ENCODE measurements at regions not wholly inside any gene's neighbourhood (a gene's known extent, or its start where the extent isn't known, plus 50 kb on each side); places are given as distances from the start of the nearest gene placed in this dataset.
"Not testable (repeated sequence)": the region's sequence is repeated elsewhere in the genome, so short reads cannot be mapped to it uniquely, and the experiment has no call there.

DNA sequence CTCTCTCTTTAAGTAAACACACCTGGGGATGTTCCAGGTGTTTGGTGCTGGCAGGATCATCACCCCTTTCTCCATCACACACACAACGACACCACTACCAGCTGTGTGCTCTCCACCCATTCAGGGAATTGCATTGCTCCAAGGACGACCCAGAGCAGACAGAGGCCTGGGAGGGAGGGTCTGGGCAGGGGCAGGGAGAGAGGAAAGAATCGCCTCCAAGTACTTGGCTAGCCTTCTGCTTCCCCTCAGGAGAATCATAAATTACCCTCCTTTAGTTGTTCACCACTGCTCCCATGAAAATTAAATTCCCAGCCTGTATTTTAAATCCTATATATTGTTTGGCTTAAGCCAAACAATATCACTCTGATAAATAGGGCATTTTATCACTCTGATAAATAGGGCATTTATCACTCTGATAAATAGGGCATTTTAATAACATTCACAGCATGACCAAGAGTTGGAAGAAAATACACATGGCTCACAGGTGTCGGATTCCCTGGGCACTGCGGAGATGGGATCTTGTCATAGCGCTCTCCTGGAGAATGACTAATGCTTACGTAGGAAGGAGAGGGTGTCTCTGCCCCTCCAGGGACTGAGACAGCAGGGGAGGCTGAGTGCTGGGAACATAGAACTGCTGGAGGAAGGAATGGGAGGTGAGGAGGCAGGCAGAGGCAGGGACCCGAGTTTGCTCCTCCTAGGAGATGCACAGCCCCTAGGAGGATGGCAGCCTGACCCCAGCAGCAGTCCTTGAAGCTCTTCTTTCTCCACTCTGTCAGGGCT lies 673.6 kb downstream of the HS3ST4 start:
- H3K36me3 Mint-ChIP-seq, result no peaks in the 10 kb centered on the region
- CTCF ChIA-PET, result no interaction called here
- no peak overlapping the region for H3K4me3 Mint-ChIP-seq
- H3K4me1 Mint-ChIP-seq (ENCODE audit: low read depth), result no peaks in the 10 kb centered on the region
- no peak overlapping the region for H3K27ac Mint-ChIP-seq
- intact Hi-C loops (cut with micrococcal nuclease), result no loop called here
- DNase-seq, result no peak
- POLR2A ChIA-PET, result no interaction called here
- H3K27me3 Mint-ChIP-seq, result peaks cover 13% of the 10 kb centered on the region
- no peaks in the 10 kb centered on the region for H3K9me3 Mint-ChIP-seq

- no peak for DNase-seq
- Mint-ChIP-seq H3K9me3 (no peaks in the 10 kb centered on the region), H3K36me3 (no peaks in the 10 kb centered on the region), H3K4me1 (ENCODE audit: low read depth) (no peaks in the 10 kb centered on the region), H3K27me3 (peaks cover 4% of the 10 kb centered on the region), H3K4me3 (no peak overlapping the region), H3K27ac (no peak overlapping the region)
- intact Hi-C loops (cut with micrococcal nuclease), result no loop called here
- ChIA-PET POLR2A (no interaction called here), CTCF (no interaction called here)
These were observed 679.6 kb downstream of the HS3ST4 start for GRCh38 chr16:26371349-26371869.

- Mint-ChIP-seq H3K27ac (no peak overlapping the region), H3K9me3 (no peaks in the 10 kb centered on the region), H3K36me3 (no peaks in the 10 kb centered on the region), H3K4me1 (ENCODE audit: low read depth) (no peaks in the 10 kb centered on the region), H3K27me3 (no peaks in the 10 kb centered on the region), H3K4me3 (no peak overlapping the region)
- intact Hi-C loops (cut with micrococcal nuclease), result no loop called here
- ChIA-PET POLR2A (no interaction called here), CTCF (no interaction called here)
- DNase-seq, result no peak
These were observed 682.6 kb downstream of the HS3ST4 start for GRCh38 chr16:26374279-26374925.

- Mint-ChIP-seq H3K4me3 (no peak overlapping the region), H3K9me3 (no peaks in the 10 kb centered on the region), H3K4me1 (ENCODE audit: low read depth) (no peaks in the 10 kb centered on the region), H3K27ac (no peak overlapping the region), H3K27me3 (no peaks in the 10 kb centered on the region), H3K36me3 (no peaks in the 10 kb centered on the region)
- intact Hi-C loops (cut with micrococcal nuclease), result no loop called here
- no peak for DNase-seq
- ChIA-PET CTCF (no interaction called here), POLR2A (no interaction called here)
These were observed 684.1 kb upstream of the C16orf82 start for GRCh38 chr16:26382586-26382985.

DNA sequence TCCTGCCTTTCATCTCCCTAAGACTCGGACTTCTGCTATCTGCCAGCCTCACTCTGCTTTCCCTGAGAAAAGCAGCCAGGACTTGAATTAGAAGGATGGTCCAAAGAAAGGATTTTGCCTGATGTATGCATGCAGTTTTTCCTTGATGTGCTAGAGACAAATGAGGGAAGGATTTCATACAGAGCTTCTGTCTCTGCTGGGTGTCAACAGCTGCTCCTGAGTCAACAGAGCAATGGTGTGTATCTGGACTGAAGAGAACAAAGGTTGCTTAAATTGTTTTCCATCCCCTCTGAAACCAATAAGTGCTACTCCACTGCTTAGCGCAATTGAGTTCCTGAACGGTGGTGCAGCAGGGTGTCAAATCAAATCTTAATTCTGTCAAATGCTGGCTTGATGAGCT lies 680.6 kb upstream of the C16orf82 start:
- H3K27ac Mint-ChIP-seq, result no peak overlapping the region
- CTCF ChIA-PET, result no interaction called here
- POLR2A ChIA-PET, result interaction anchor here (0.6 kb wide), 1 partner anchor 966 kb away, joined by 3 read pairs; no protein-coding TSS in a partner anchor
- H3K9me3 Mint-ChIP-seq, result no peaks in the 10 kb centered on the region
- peaks cover 5% of the 10 kb centered on the region for H3K27me3 Mint-ChIP-seq
- H3K36me3 Mint-ChIP-seq, result no peaks in the 10 kb centered on the region
- no peaks in the 10 kb centered on the region for H3K4me1 Mint-ChIP-seq (ENCODE audit: low read depth)
- intact Hi-C loops (cut with micrococcal nuclease), result no loop called here
- DNase-seq, result no peak
- no peak overlapping the region for H3K4me3 Mint-ChIP-seq

- Mint-ChIP-seq H3K27ac (no peak overlapping the region), H3K27me3 (peaks cover 13% of the 10 kb centered on the region), H3K4me1 (ENCODE audit: low read depth) (no peaks in the 10 kb centered on the region), H3K4me3 (no peak overlapping the region), H3K9me3 (no peaks in the 10 kb centered on the region), H3K36me3 (no peaks in the 10 kb centered on the region)
- intact Hi-C loops (cut with micrococcal nuclease), result no loop called here
- ChIA-PET POLR2A (no interaction called here), CTCF (no interaction called here)
- no peak for DNase-seq
These were observed 674.9 kb upstream of the C16orf82 start for GRCh38 chr16:26391833-26392232.

GRCh38 chr16:26394409-26394808 lies 672.3 kb upstream of the C16orf82 start:
- Mint-ChIP-seq H3K4me3 (no peak overlapping the region), H3K4me1 (ENCODE audit: low read depth) (no peaks in the 10 kb centered on the region), H3K9me3 (no peaks in the 10 kb centered on the region), H3K27me3 (peaks cover 12% of the 10 kb centered on the region), H3K36me3 (no peaks in the 10 kb centered on the region), H3K27ac (no peak overlapping the region)
- intact Hi-C loops (cut with micrococcal nuclease), result no loop called here
- POLR2A ChIA-PET, result no interaction called here
- CTCF ChIA-PET, result no interaction called here
- DNase-seq, result no peak

DNA sequence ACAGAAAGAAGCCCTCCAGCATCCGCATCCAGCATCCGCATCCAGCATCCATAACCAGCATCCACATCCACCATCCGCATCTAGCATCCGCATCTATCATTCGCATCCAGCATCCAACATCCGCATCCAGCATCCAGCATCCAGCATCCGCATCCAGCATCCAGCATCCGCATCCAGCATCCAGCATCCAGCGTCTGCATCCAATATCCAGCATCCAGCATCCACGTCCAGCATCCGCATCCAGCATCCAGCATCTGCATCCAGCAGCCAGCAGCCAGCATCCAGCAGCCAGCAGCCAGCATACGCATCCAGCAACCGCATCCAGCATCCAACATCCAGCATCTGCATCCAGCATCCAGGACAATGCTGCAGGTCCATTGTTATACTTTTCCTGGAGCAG lies 671.0 kb upstream of the C16orf82 start:
- H3K27ac Mint-ChIP-seq, result no peak overlapping the region
- H3K27me3 Mint-ChIP-seq, result peaks cover 8% of the 10 kb centered on the region
- CTCF ChIA-PET, result no interaction called here
- H3K4me1 Mint-ChIP-seq (ENCODE audit: low read depth), result no peaks in the 10 kb centered on the region
- intact Hi-C loops (cut with micrococcal nuclease), result no loop called here
- H3K36me3 Mint-ChIP-seq, result no peaks in the 10 kb centered on the region
- no peaks in the 10 kb centered on the region for H3K9me3 Mint-ChIP-seq
- POLR2A ChIA-PET, result no interaction called here
- no peak overlapping the region for H3K4me3 Mint-ChIP-seq
- no peak for DNase-seq

- H3K27me3 Mint-ChIP-seq, result peaks cover 7% of the 10 kb centered on the region
- H3K27ac Mint-ChIP-seq, result no peak overlapping the region
- H3K4me1 Mint-ChIP-seq (ENCODE audit: low read depth), result no peaks in the 10 kb centered on the region
- intact Hi-C loops (cut with micrococcal nuclease), result no loop called here
- ChIA-PET POLR2A (no interaction called here), CTCF (no interaction called here)
- no peaks in the 10 kb centered on the region for H3K9me3 Mint-ChIP-seq
- DNase-seq, result no peak
- no peak overlapping the region for H3K4me3 Mint-ChIP-seq
- H3K36me3 Mint-ChIP-seq, result no peaks in the 10 kb centered on the region
These were observed 670.1 kb upstream of the C16orf82 start for GRCh38 chr16:26396511-26397235.

- POLR2A ChIA-PET, result no interaction called here
- H3K9me3 Mint-ChIP-seq, result peaks cover 7% of the 10 kb centered on the region
- H3K27ac Mint-ChIP-seq, result no peak overlapping the region
- intact Hi-C loops (cut with micrococcal nuclease), result no loop called here
- H3K4me3 Mint-ChIP-seq, result no peak overlapping the region
- no peaks in the 10 kb centered on the region for H3K4me1 Mint-ChIP-seq (ENCODE audit: low read depth)
- CTCF ChIA-PET, result interaction anchor here (0.5 kb wide), 1 partner anchor 489 kb away, joined by 3 read pairs; no protein-coding TSS in a partner anchor
- no peak for DNase-seq
- H3K27me3 Mint-ChIP-seq, result peaks cover 8% of the 10 kb centered on the region
- H3K36me3 Mint-ChIP-seq, result no peaks in the 10 kb centered on the region
These were observed 652.9 kb upstream of the C16orf82 start for GRCh38 chr16:26413780-26414179.

DNA sequence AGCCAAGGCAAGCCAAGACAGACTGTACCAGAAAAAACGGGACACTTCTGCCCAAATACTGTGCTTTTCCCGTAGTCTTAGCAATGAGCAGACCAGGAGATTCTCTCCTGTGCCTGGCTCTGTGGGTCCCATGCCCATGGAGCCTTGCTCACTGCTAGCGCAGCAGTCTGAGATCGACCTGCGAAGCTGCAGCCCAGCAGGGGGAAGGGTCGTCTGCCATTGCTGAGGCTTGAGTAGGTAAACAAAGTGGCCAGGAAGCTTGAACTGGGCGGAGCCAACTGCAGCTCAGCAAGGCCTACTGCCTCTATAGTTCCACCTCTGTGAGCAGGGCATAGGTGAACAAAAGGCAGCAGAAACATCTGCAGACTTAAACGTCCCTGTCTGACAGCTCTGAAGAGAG lies 647.3 kb upstream of the C16orf82 start:
- DNase-seq; H3K27me3 Mint-ChIP-seq; H3K27ac Mint-ChIP-seq; H3K36me3 Mint-ChIP-seq; intact Hi-C loops (cut with micrococcal nuclease); H3K4me3 Mint-ChIP-seq; POLR2A ChIA-PET; H3K4me1 Mint-ChIP-seq (ENCODE audit: low read depth); CTCF ChIA-PET: not testable (repeated sequence)
- H3K9me3 Mint-ChIP-seq, result peaks cover 11% of the 10 kb centered on the region

- Mint-ChIP-seq H3K27me3 (peaks cover 4% of the 10 kb centered on the region), H3K4me1 (ENCODE audit: low read depth) (no peaks in the 10 kb centered on the region), H3K27ac (no peak overlapping the region), H3K9me3 (peaks cover 11% of the 10 kb centered on the region), H3K36me3 (no peaks in the 10 kb centered on the region), H3K4me3 (no peak overlapping the region)
- CTCF ChIA-PET, result no interaction called here
- no peak for DNase-seq
- POLR2A ChIA-PET, result no interaction called here
- intact Hi-C loops (cut with micrococcal nuclease), result no loop called here
These were observed 636.1 kb upstream of the C16orf82 start for GRCh38 chr16:26430618-26431017.

All from activated CD4-positive, alpha-beta memory T cell treated with anti-CD3 and anti-CD28 coated beads for 36 hours (primary cell).